ENCODE measurements at regions not wholly inside any gene's neighbourhood (a gene's known extent, or its start where the extent isn't known, plus 50 kb on each side); places are given as distances from the start of the nearest gene placed in this dataset.

- TF ChIP-seq ZNF274 (IDR thresholded peaks at IDR 0.05; ENCODE audit: low read depth, low read length) (no peak), SUZ12 (IDR thresholded peaks at IDR 0.05; ENCODE audit: extremely low read depth, insufficient read depth, insufficient read length) (no peak)
These were observed 191.7 kb upstream of the TLE3 start for GRCh38 chr15:70289191-70289955.

Measured in NT2/D1 (cell line).